Bronchial epithelial cell (primary cell): ENCODE measurements at regions not wholly inside any gene's neighbourhood (a gene's known extent, or its start where the extent isn't known, plus 50 kb on each side); places are given as distances from the start of the nearest gene placed in this dataset.

ENCODE experiments used
- DNase-seq: peaks from one replicate; pipeline ENCODE4 v3.0.0-alpha.2; 2010; ENCODE audit warnings: low read depth
- FAIRE-seq: peaks from 2 replicates; lab custom pipeline; 2011; peaks lifted over from hg19 to GRCh38; lab: Jason Lieb, UNC
- H3K27me3 ChIP-seq: 2 replicates; pipeline ENCODE4 v1.5.1; 2011; ENCODE audit warnings: low read length; ENCODE audit not compliant: control insufficient read depth, insufficient read depth
- H3K36me3 ChIP-seq: 2 replicates; pipeline ENCODE4 v1.5.1; 2011; ENCODE audit warnings: low read length; ENCODE audit not compliant: control insufficient read depth, insufficient read depth
- H3K4me3 ChIP-seq: 2 replicates; pipeline ENCODE4 v1.5.1; 2011; ENCODE audit warnings: mild to moderate bottlenecking, low read depth, low read length, control low read depth
- TF ChIP-seq, protein P1 (sequence below): IDR thresholded peaks from 2 replicates; pipeline ENCODE4 v1.5.1; 2011; ENCODE audit warnings: mild to moderate bottlenecking, moderate library complexity, low read length, control low read depth, inconsistent platforms; ENCODE audit not compliant: insufficient read depth, severe bottlenecking

DNA sequence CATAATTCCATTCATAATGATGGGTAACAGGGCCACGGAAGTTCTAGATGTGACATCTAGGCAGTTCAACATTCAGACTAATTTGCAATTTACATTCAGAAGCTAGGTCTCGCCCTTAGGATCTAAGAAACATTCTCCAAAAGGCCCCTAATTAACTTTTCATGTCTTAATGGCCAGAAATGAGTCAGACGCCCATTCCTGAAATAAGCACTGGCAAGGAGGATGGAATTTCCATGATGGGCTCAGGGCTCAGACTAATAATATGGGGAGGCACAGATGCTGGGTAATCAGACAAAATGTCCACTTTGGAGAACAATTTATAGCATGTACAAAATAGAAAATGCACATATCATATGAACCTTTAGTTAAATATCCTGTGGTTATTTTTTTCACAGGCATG is 102.8 kb upstream of the RPS6KA3 start:
- Histone ChIP-seq H3K4me3 (no peak overlapping the region), H3K27me3 (no peaks in the 10 kb centered on the region), H3K36me3 (no peaks in the 10 kb centered on the region)
- FAIRE-seq (no peak), DNase-seq (no peak)
- TF ChIP-seq, protein P1, sequence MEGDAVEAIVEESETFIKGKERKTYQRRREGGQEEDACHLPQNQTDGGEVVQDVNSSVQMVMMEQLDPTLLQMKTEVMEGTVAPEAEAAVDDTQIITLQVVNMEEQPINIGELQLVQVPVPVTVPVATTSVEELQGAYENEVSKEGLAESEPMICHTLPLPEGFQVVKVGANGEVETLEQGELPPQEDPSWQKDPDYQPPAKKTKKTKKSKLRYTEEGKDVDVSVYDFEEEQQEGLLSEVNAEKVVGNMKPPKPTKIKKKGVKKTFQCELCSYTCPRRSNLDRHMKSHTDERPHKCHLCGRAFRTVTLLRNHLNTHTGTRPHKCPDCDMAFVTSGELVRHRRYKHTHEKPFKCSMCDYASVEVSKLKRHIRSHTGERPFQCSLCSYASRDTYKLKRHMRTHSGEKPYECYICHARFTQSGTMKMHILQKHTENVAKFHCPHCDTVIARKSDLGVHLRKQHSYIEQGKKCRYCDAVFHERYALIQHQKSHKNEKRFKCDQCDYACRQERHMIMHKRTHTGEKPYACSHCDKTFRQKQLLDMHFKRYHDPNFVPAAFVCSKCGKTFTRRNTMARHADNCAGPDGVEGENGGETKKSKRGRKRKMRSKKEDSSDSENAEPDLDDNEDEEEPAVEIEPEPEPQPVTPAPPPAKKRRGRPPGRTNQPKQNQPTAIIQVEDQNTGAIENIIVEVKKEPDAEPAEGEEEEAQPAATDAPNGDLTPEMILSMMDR = no peak

DNA sequence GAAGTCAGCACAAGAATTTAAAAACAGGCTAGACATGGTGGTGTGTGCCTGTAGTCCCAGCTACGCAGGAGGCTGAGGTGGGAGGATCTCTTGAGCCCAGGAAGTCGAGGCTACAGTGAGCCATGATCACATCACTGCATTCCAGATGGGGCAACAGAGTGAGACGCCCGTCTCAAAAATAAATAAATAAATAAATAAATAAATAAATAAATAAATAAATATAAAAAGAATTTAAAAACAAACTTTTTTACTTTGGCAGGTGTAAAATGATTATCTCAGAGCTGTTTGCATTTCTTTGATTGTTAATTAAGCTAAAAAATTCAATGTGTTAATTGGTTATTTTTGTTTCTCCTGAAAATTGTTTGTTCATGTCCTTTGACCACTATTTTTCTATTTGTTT is 97.5 kb upstream of the RPS6KA3 start:
- TF ChIP-seq, protein P1 = no peak
- no peaks in the 10 kb centered on the region for H3K27me3 ChIP-seq
- DNase-seq (no peak), FAIRE-seq (no peak)
- H3K36me3 ChIP-seq = no peaks in the 10 kb centered on the region
- H3K4me3 ChIP-seq = no peak overlapping the region

DNA sequence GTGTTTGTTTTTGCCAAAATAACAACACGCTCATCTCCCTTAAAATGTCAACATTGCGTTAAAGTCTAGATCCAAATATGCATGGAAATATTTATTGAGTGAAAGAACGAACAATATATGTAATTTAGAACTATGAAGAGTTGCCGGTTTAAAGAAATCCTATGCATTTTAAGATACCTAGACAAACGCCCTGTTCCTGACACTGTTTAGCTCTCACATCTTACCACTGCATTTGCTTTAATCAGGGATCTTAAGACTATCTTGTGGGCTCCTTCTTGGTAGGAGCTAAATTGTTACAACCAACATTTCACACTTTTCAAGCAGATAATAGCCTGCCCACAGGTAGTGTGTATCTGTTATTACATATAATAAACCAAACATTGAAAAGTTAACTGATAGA is 96.6 kb upstream of the RPS6KA3 start:
- no peak for FAIRE-seq

DNA sequence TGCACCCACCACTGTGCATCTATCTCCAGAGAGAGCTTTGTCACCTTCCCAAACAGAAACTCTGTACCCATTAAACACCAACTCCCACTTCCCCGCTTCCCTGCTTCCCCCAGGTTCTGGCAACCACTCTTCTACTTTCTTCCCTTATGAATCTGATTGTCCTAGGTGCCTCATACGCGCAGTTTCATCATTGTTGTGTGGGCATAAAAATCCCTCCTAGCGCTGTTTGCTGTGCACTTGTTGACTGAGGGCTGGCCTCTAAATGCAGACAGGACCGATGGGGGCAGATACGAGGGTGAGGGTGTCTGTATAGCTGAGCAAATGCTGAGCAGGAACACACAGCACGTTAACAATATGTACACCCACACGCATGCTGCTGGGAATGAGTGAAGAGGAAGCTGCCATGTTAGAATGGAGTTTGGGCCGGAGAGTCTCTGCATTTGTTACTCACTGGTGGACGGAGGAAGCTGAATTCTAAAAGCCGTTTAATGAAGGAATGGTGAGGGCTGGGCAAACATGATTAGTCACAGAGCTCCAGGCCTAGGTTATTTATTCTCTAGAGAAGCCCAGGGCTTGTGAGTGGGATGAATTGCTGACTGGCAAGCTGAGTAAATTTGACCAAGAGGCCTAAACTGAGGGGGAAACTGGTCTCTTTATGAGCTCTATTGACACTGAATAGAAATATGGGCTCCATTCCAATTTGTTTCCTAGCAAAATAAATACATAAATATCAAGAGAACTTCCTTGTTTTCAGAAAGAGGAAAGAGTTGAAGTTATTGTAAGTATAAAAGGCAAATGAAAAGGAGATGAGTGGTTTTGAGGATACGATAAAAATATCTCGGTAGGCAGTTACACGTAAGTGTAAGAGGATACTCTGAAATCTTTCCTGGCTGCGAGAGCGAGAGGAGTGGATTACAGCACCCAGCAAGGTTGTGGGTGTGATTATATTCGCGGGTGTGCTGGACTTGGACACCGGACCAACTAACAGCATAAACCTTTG is 95.9 kb upstream of the RPS6KA3 start:
- peak; percentile 81 for DNase-seq
- TF ChIP-seq, protein P1 = no peak
- peak; percentile 7 for FAIRE-seq
- Histone ChIP-seq H3K4me3 (no peak overlapping the region), H3K36me3 (no peaks in the 10 kb centered on the region), H3K27me3 (no peaks in the 10 kb centered on the region)

More for the DNA sequence above, 96.6 kb upstream of the RPS6KA3 start:
- H3K4me3 ChIP-seq = no peak overlapping the region
- TF ChIP-seq, protein P1 = no peak
- no peaks in the 10 kb centered on the region for H3K27me3 ChIP-seq
- DNase-seq = no peak
- H3K36me3 ChIP-seq = no peaks in the 10 kb centered on the region

DNA sequence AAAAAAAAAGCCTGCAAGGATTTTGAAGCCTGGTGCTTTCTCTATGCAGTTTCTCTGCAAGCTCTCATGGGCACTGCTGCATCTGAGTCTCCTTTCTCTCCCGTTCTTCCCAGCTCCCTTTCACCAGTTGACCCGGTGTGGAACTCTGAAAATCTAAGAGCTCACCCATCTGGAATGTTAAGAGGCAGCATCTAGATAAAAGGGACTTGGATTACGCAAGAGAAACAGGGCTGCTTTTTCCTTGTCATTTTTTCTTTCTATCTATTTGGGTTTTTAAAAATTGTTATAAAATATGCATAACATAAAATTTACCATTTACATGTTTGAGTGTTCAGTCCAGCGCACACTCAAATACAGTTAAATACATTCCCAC is 95.2 kb upstream of the RPS6KA3 start:
- FAIRE-seq = no peak
- DNase-seq = peak; percentile 40
- no peaks in the 10 kb centered on the region for H3K27me3 ChIP-seq
- H3K36me3 ChIP-seq = no peaks in the 10 kb centered on the region
- TF ChIP-seq, protein P1 = no peak
- no peak overlapping the region for H3K4me3 ChIP-seq
